Prostate gland (tissue), 2 donors: ENCODE measurements at regions not wholly inside any gene's neighbourhood (a gene's known extent, or its start where the extent isn't known, plus 50 kb on each side); places are given as distances from the start of the nearest gene placed in this dataset.

Source experiments
- CTCF ChIP-seq, 4 experiments: fragments of 200-600 bp in 2 of 4; fragments of 450-650 bp in 2 of 4; sonication (generic) in 2 of 4; IDR thresholded peaks; 1 replicate in 3 of 4; 2 replicates in 1 of 4; pipeline ENCODE4 v1.5.1; 2016 to 2019; ENCODE audit warnings: antibody characterized with exemption in 4 of 4, mild to moderate bottlenecking in 2 of 4, moderate library complexity in 2 of 4
- POLR2A ChIP-seq: fragments of 450-650 bp; IDR thresholded peaks from one replicate; pipeline ENCODE4 v1.6.1; 2016; ENCODE audit warnings: antibody characterized with exemption, mild to moderate bottlenecking
- POLR2AphosphoS5 ChIP-seq: sonication (generic); formaldehyde crosslinking; IDR thresholded peaks from one replicate; pipeline ENCODE4 v1.6.1; 2017; ENCODE audit warnings: antibody characterized with exemption

- TF ChIP-seq POLR2A (no peak), CTCF (IDR thresholded peaks at IDR 0.05) (no peak), POLR2AphosphoS5 (no peak)
These were observed 144.8 kb downstream of the LIG4 start for GRCh38 chr13:108070491-108070890.
